Activated naive CD8-positive, alpha-beta T cell treated with anti-CD3 and anti-CD28 coated beads, Interleukin-2, amount 10 ng/mL, durations not matched to agents 7 days and 5 days (primary cell): ENCODE measurements at regions not wholly inside any gene's neighbourhood (a gene's known extent, or its start where the extent isn't known, plus 50 kb on each side); places are given as distances from the start of the nearest gene placed in this dataset.

ENCODE experiments used
- ATAC-seq: fragments of 150-1000 bp; cut with Tn5 transposase; one replicate; pipeline ENCODE4 v1.10.0; 2021; ENCODE audit warnings: low read depth, moderate library complexity
- POLR2A ChIA-PET: fragments of 350-600 bp; sonication (Branson Sonifier 250); formaldehyde crosslinking; loops from one replicate; lab custom pipeline; 2021; ENCODE audit warnings: antibody characterized with exemption; lab: Charles Lee
- DNase-seq: peaks from one replicate; pipeline ENCODE4 v3.0.0; 2021
- H3K27ac Mint-ChIP-seq: one replicate; pipeline ENCODE4 v1.8.0; 2022; ENCODE audit warnings: mild to moderate bottlenecking, mixed read lengths
- H3K27me3 Mint-ChIP-seq: one replicate; pipeline ENCODE4 v1.8.0; 2022; ENCODE audit warnings: mild to moderate bottlenecking, moderate library complexity, mixed read lengths
- H3K36me3 Mint-ChIP-seq: one replicate; pipeline ENCODE4 v1.8.0; 2021; ENCODE audit warnings: mild to moderate bottlenecking, mixed read lengths
- H3K4me1 Mint-ChIP-seq: one replicate; pipeline ENCODE4 v1.8.0; 2021; ENCODE audit warnings: mixed read lengths
- H3K4me3 Mint-ChIP-seq: one replicate; pipeline ENCODE4 v1.8.0; 2022; ENCODE audit warnings: mild to moderate bottlenecking, moderate library complexity, mixed read lengths
- H3K9me3 Mint-ChIP-seq: one replicate; pipeline ENCODE4 v1.8.0; 2021; ENCODE audit warnings: mixed read lengths

GRCh38 chr4:43782391-43782790, 666.2 kb downstream of the KCTD8 start:
- H3K27ac Mint-ChIP-seq = no peak overlapping the region
- H3K9me3 Mint-ChIP-seq = no peaks in the 10 kb centered on the region
- no peaks in the 10 kb centered on the region for H3K36me3 Mint-ChIP-seq
- no peaks in the 10 kb centered on the region for H3K27me3 Mint-ChIP-seq
- POLR2A ChIA-PET = no interaction called here
- DNase-seq (no peak), ATAC-seq (no peak)
- no peak overlapping the region for H3K4me3 Mint-ChIP-seq
- H3K4me1 Mint-ChIP-seq = no peaks in the 10 kb centered on the region

- H3K36me3 Mint-ChIP-seq = no peaks in the 10 kb centered on the region
- H3K4me1 Mint-ChIP-seq = no peaks in the 10 kb centered on the region
- H3K27ac Mint-ChIP-seq = no peak overlapping the region
- POLR2A ChIA-PET = no interaction called here
- H3K27me3 Mint-ChIP-seq = no peaks in the 10 kb centered on the region
- no peak for DNase-seq
- no peak overlapping the region for H3K4me3 Mint-ChIP-seq
- H3K9me3 Mint-ChIP-seq = peaks cover 11% of the 10 kb centered on the region
- no peak for ATAC-seq
Observed at GRCh38 chr4:43816116-43816515, 632.5 kb downstream of the KCTD8 start.

GRCh38 chr4:43822621-43823020, 626.0 kb downstream of the KCTD8 start:
- DNase-seq = no peak
- POLR2A ChIA-PET = no interaction called here
- no peak for ATAC-seq
- no peak overlapping the region for H3K4me3 Mint-ChIP-seq
- H3K27me3 Mint-ChIP-seq = no peaks in the 10 kb centered on the region
- H3K36me3 Mint-ChIP-seq = no peaks in the 10 kb centered on the region
- peaks cover 7% of the 10 kb centered on the region for H3K9me3 Mint-ChIP-seq
- no peak overlapping the region for H3K27ac Mint-ChIP-seq
- H3K4me1 Mint-ChIP-seq = no peaks in the 10 kb centered on the region

- DNase-seq = no peak
- Mint-ChIP-seq H3K27me3 (no peaks in the 10 kb centered on the region), H3K36me3 (no peaks in the 10 kb centered on the region), H3K4me3 (no peak overlapping the region), H3K9me3 (peaks cover 5% of the 10 kb centered on the region), H3K27ac (no peak overlapping the region), H3K4me1 (no peaks in the 10 kb centered on the region)
- POLR2A ChIA-PET = no interaction called here
- no peak for ATAC-seq
Observed at GRCh38 chr4:43835869-43836268, 612.7 kb downstream of the KCTD8 start.

- Mint-ChIP-seq H3K27me3 (no peaks in the 10 kb centered on the region), H3K27ac (no peak overlapping the region), H3K4me3 (no peak overlapping the region), H3K9me3 (peaks cover under 1% of the 10 kb centered on the region), H3K36me3 (no peaks in the 10 kb centered on the region), H3K4me1 (no peaks in the 10 kb centered on the region)
- POLR2A ChIA-PET = no interaction called here
- ATAC-seq (no peak), DNase-seq (no peak)
Observed at GRCh38 chr4:43837171-43837570, 611.4 kb downstream of the KCTD8 start.

- POLR2A ChIA-PET = no interaction called here
- Mint-ChIP-seq H3K4me3 (no peak overlapping the region), H3K27me3 (no peaks in the 10 kb centered on the region), H3K27ac (no peak overlapping the region), H3K36me3 (no peaks in the 10 kb centered on the region), H3K9me3 (no peaks in the 10 kb centered on the region), H3K4me1 (no peaks in the 10 kb centered on the region)
- no peak for DNase-seq
- ATAC-seq = no peak
Observed at GRCh38 chr4:43837604-43838003, 611.0 kb downstream of the KCTD8 start.

- POLR2A ChIA-PET = no interaction called here
- DNase-seq = no peak
- no peak overlapping the region for H3K4me3 Mint-ChIP-seq
- no peaks in the 10 kb centered on the region for H3K4me1 Mint-ChIP-seq
- no peaks in the 10 kb centered on the region for H3K27me3 Mint-ChIP-seq
- H3K9me3 Mint-ChIP-seq = no peaks in the 10 kb centered on the region
- H3K27ac Mint-ChIP-seq = no peak overlapping the region
- no peak for ATAC-seq
- no peaks in the 10 kb centered on the region for H3K36me3 Mint-ChIP-seq
Observed at GRCh38 chr4:43842594-43842993, 606.0 kb downstream of the KCTD8 start.

GRCh38 chr4:43843501-43843900, 605.1 kb downstream of the KCTD8 start:
- Mint-ChIP-seq H3K4me3 (no peak overlapping the region), H3K4me1 (no peaks in the 10 kb centered on the region), H3K36me3 (no peaks in the 10 kb centered on the region), H3K27me3 (no peaks in the 10 kb centered on the region), H3K27ac (no peak overlapping the region), H3K9me3 (no peaks in the 10 kb centered on the region)
- POLR2A ChIA-PET = no interaction called here
- ATAC-seq = no peak
- no peak for DNase-seq

- Mint-ChIP-seq H3K36me3 (no peaks in the 10 kb centered on the region), H3K4me3 (no peak overlapping the region), H3K4me1 (no peaks in the 10 kb centered on the region), H3K27me3 (no peaks in the 10 kb centered on the region), H3K27ac (no peak overlapping the region), H3K9me3 (peaks cover 5% of the 10 kb centered on the region)
- no peak for ATAC-seq
- POLR2A ChIA-PET = no interaction called here
- DNase-seq = no peak
Observed at GRCh38 chr4:43846111-43846587, 602.5 kb downstream of the KCTD8 start.

GRCh38 chr4:43853565-43854264, 594.9 kb downstream of the KCTD8 start:
- Mint-ChIP-seq H3K4me3 (no peak overlapping the region), H3K27ac (no peak overlapping the region), H3K9me3 (peaks cover 13% of the 10 kb centered on the region), H3K27me3 (no peaks in the 10 kb centered on the region), H3K4me1 (no peaks in the 10 kb centered on the region), H3K36me3 (no peaks in the 10 kb centered on the region)
- POLR2A ChIA-PET = no interaction called here
- DNase-seq (no peak), ATAC-seq (no peak)

GRCh38 chr4:43855283-43855682, 593.3 kb downstream of the KCTD8 start:
- POLR2A ChIA-PET = no interaction called here
- H3K4me3 Mint-ChIP-seq = no peak overlapping the region
- H3K4me1 Mint-ChIP-seq = no peaks in the 10 kb centered on the region
- peaks cover 8% of the 10 kb centered on the region for H3K9me3 Mint-ChIP-seq
- no peaks in the 10 kb centered on the region for H3K36me3 Mint-ChIP-seq
- no peak for DNase-seq
- no peak for ATAC-seq
- H3K27ac Mint-ChIP-seq = no peak overlapping the region
- H3K27me3 Mint-ChIP-seq = no peaks in the 10 kb centered on the region

- peaks cover 6% of the 10 kb centered on the region for H3K9me3 Mint-ChIP-seq
- no peaks in the 10 kb centered on the region for H3K36me3 Mint-ChIP-seq
- H3K27me3 Mint-ChIP-seq = no peaks in the 10 kb centered on the region
- ATAC-seq = no peak
- POLR2A ChIA-PET = no interaction called here
- no peak overlapping the region for H3K4me3 Mint-ChIP-seq
- H3K27ac Mint-ChIP-seq = no peak overlapping the region
- DNase-seq = no peak
- no peaks in the 10 kb centered on the region for H3K4me1 Mint-ChIP-seq
Observed at GRCh38 chr4:43864616-43865146, 583.9 kb downstream of the KCTD8 start.

- no peak for DNase-seq
- no peaks in the 10 kb centered on the region for H3K27me3 Mint-ChIP-seq
- no peaks in the 10 kb centered on the region for H3K4me1 Mint-ChIP-seq
- POLR2A ChIA-PET = no interaction called here
- H3K9me3 Mint-ChIP-seq = peaks cover 1% of the 10 kb centered on the region
- no peak overlapping the region for H3K4me3 Mint-ChIP-seq
- H3K27ac Mint-ChIP-seq = no peak overlapping the region
- ATAC-seq = no peak
- no peaks in the 10 kb centered on the region for H3K36me3 Mint-ChIP-seq
Observed at GRCh38 chr4:43867908-43868307, 580.7 kb downstream of the KCTD8 start.

- Mint-ChIP-seq H3K4me3 (no peak overlapping the region), H3K36me3 (no peaks in the 10 kb centered on the region), H3K27me3 (no peaks in the 10 kb centered on the region), H3K27ac (no peak overlapping the region), H3K4me1 (no peaks in the 10 kb centered on the region), H3K9me3 (peaks cover 1% of the 10 kb centered on the region)
- POLR2A ChIA-PET = no interaction called here
- ATAC-seq (no peak), DNase-seq (no peak)
Observed at GRCh38 chr4:43875655-43876054, 573.0 kb downstream of the KCTD8 start.
